GM12872 (cell line): ENCODE measurements at regions not wholly inside any gene's neighbourhood (a gene's known extent, or its start where the extent isn't known, plus 50 kb on each side); places are given as distances from the start of the nearest gene placed in this dataset.

ENCODE experiments used
- TF ChIP-seq, protein P1 (sequence below): IDR thresholded peaks from 3 replicates; pipeline ENCODE4 v1.5.1; 2011; ENCODE audit warnings: low read depth, mild to moderate bottlenecking, low read length, moderate library complexity; ENCODE audit not compliant: insufficient read depth

DNA sequence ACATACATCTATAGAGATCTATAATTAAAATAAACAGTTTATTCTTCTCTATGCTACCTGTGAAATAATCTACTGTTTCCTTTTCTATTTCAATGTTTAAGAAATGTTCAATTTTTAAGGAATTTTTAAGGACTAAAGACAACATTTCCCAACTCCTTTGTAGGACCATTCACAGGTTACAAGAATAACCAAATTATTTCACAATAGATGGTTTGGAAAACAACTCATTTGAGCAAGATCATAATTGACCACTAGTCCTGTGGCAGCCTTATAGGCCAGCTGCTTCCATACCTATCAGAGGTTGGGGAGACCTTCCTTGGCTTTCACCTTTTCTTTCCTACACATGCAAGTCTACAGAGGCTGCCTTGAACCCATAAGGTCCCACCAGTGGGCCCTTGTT is 193.7 kb downstream of the TTC39B start:
- TF ChIP-seq, protein P1, sequence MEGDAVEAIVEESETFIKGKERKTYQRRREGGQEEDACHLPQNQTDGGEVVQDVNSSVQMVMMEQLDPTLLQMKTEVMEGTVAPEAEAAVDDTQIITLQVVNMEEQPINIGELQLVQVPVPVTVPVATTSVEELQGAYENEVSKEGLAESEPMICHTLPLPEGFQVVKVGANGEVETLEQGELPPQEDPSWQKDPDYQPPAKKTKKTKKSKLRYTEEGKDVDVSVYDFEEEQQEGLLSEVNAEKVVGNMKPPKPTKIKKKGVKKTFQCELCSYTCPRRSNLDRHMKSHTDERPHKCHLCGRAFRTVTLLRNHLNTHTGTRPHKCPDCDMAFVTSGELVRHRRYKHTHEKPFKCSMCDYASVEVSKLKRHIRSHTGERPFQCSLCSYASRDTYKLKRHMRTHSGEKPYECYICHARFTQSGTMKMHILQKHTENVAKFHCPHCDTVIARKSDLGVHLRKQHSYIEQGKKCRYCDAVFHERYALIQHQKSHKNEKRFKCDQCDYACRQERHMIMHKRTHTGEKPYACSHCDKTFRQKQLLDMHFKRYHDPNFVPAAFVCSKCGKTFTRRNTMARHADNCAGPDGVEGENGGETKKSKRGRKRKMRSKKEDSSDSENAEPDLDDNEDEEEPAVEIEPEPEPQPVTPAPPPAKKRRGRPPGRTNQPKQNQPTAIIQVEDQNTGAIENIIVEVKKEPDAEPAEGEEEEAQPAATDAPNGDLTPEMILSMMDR = no peak

DNA sequence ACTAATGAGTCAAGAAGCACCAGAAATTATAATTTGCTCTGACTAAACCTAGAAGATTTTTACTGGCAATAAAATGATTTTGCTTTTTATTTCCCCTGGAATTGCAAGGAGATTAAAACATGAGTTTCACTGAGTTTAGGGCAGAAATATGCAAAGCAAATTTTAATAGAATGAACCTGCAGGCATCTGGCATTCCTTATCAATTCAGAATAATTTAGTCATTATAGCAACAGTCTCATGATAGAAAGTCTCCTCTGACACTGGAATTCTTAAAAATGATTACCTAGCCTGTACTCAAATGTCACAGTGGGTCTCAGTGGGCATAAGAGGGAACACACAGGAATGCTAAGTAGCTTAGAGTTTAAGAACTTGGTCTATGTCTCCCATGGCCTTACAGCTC is 195.9 kb downstream of the TTC39B start:
- TF ChIP-seq, protein P1 = no peak

DNA sequence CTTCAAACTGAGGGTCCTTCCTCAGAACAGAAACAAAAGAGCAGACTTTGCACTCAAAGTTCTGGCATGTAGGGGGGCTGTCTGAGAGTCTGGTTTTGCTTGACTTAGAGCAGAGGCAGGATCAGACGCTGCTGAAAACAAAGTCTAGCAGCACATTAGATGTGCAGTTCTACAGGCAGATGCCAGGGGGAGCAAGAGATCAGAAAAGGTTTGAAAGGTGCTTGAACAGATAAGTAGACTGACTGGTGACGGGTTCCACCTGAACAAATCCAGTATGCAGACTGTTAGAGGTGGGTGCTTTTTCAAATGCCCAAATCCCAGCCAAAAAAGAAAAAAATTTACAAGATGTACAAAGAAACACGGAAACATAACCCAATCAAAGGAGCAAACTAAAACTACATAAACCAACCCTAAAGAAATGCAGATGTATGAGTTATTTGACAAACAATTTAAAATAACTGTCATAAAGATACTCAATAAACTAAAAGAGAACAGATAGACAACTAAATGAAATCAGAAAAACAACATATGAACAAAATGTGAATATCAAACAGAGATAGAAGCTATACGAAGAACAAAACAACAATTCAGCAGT is 194.7 kb upstream of the FREM1 start:
- TF ChIP-seq, protein P1 = peak; percentile 81

DNA sequence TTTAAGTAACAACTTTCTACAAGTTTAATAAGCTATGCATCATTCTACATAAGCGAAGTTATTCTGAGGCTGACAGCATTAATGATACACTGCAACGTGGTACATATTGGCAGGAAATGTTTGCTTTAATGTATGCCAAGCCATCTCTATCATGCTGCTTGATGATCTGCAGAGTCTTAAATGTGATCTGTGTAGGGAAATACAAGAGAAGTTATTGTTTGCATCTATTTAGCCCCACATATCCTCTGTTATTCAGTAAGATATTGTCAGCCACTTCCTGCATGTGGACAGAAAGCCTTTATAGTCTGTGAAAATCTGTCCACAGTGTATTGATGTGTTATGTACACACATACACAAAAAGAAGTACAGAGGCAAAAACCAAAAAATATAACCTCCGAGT is 193.1 kb upstream of the FREM1 start:
- TF ChIP-seq, protein P1 = no peak

DNA sequence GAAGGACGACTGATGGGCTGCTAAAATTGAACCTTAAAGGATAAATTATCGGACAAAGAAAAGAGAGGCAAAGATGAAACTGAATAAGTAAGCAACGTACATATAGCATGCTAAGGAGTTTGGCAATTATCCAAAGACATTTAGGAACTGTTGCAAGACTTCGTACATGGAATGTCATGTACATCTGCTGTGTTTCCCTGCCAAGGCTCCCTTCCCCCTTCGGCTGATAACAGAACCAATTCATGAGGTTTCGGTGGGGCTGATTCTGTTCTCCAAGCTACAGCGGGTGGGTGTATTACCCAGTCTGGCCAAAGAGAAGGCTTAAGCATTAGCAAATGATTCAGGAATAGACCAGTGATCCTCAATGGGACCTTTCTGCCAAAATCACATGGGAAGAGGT is 190.9 kb upstream of the FREM1 start:
- TF ChIP-seq, protein P1 = no peak

DNA sequence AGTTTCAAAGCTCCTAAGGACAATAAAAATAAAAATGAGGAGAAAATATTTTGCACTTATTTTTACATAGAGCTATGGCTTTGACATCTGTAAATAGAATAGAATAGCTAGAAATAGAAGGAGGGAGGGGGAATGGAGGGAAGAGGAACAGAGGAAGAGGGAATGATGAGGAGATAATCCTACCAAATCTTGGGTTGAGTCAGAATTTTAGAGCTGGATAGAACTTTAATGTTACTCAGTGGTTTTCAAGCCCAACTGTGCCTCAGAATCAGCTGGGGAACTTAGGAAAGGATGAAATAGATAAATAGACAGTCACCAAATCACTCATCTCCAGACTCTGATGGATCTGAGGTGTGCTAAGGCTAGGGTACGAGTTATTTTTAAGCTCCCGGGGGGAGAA is 190.3 kb upstream of the FREM1 start:
- TF ChIP-seq, protein P1 = no peak

DNA sequence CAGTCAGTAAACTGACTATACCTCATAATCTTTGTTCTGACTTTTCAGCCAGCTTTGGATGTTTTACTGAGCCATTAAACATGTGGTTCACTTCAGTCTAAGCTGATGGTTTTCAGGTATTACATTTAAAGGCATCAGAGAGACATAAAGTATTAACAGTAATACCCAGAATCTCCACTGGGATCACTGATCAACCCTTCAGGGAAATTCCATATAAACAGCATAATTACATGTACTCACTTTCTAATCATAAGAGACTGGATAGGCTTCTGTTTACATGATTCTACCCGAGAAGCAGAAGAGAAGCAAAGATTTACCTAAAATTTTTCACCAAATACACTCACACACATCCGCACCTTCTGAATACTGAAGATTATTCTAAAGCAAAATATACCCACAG is 186.7 kb upstream of the FREM1 start:
- TF ChIP-seq, protein P1 = no peak
